GM12864 (cell line): ENCODE measurements at regions not wholly inside any gene's neighbourhood (a gene's known extent, or its start where the extent isn't known, plus 50 kb on each side); places are given as distances from the start of the nearest gene placed in this dataset.

ENCODE experiments used
- DNase-seq: peaks from one replicate; pipeline ENCODE4 v3.0.0-alpha.2; 2011; ENCODE audit warnings: low read depth
- H3K4me3 ChIP-seq: 2 replicates; pipeline ENCODE4 v1.5.1; 2011; ENCODE audit warnings: mild to moderate bottlenecking, low read depth, low read length, control low read depth
- TF ChIP-seq, protein P1 (sequence below): IDR thresholded peaks from 2 replicates; pipeline ENCODE4 v1.5.1; 2011; ENCODE audit warnings: low read depth, mild to moderate bottlenecking, moderate library complexity, low read length, control low read depth, inconsistent platforms; ENCODE audit errors: missing control alignments

DNA sequence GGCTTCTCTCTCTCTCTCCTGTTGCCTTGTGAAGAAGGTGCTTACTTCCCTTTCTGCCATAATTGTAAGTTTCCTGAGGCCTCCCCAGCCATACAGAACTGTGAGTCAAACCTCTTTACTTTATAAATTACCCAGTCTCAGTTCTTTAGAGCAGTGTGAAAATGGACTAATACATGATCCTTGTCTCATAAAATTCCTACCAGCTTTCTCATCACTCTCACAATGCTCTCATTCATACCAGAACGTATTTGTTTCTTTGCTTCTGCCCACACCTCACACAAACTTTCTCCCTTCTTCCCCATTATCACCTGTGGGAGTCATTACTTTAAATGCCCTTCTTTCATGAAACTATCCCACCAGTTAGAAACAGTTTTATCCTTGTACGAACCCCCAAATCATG is 62.7 kb upstream of the ARHGAP42 start:
- TF ChIP-seq, protein P1, sequence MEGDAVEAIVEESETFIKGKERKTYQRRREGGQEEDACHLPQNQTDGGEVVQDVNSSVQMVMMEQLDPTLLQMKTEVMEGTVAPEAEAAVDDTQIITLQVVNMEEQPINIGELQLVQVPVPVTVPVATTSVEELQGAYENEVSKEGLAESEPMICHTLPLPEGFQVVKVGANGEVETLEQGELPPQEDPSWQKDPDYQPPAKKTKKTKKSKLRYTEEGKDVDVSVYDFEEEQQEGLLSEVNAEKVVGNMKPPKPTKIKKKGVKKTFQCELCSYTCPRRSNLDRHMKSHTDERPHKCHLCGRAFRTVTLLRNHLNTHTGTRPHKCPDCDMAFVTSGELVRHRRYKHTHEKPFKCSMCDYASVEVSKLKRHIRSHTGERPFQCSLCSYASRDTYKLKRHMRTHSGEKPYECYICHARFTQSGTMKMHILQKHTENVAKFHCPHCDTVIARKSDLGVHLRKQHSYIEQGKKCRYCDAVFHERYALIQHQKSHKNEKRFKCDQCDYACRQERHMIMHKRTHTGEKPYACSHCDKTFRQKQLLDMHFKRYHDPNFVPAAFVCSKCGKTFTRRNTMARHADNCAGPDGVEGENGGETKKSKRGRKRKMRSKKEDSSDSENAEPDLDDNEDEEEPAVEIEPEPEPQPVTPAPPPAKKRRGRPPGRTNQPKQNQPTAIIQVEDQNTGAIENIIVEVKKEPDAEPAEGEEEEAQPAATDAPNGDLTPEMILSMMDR = no peak
- no peak for DNase-seq
- no peak overlapping the region for H3K4me3 ChIP-seq

DNA sequence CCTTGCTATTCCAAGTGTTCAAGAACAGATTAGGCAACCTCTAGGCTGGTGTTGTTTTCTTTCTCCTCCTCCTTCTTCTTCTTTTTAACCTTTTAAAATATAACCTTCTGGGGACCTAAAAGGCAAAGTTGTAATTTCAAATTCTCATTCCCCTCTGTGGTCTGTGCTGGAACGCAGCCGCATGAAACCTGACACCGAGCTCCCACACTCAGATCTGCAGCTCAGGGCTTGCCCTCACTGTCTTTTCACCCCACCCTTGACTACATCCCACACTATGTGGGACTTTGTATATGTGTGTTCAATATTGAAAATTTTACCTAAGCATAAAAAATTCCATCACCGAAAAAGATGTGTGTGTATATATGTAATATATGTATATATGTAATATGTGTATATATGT is 62.0 kb upstream of the ARHGAP42 start:
- TF ChIP-seq, protein P1 = no peak
- no peak for DNase-seq
- no peak overlapping the region for H3K4me3 ChIP-seq

DNA sequence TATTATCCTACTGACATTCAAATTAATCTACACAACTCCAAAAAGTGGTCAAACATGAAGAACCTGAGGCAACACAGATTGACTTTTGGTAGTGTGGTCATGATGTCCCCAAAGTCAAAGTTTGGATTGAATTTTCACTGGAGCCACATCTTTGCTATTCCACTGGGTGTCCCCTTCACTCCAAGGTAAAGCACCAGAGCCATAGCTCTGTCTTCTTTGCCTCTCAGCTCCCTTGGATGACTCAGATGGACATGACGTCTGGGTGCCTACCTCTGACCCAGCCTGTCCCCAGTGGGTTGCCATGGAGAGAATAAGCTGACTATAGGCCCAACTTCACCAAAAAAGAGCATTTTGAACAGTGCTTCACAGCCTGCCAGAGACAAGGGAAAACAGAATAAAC is 57.4 kb upstream of the ARHGAP42 start:
- no peak for DNase-seq
- TF ChIP-seq, protein P1 = no peak
- no peak overlapping the region for H3K4me3 ChIP-seq

DNA sequence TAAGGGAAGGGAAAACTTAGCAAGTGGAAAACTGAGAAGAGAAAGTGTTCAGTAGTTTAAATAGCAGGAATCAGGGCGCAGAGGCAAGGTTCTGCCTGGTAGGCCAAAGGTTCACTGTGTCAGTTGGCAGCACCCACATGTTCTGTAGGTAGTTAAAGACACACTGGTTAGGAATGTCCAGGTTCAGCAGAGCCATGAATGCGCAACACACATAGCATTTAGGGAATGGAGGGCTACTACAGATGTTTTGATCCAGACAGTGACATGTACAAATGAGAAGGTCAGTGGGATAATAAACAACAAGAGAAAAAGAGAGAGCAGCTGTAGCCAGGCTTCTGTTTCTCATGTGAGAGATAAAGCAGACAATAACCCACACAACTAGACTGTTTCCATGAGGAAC is 56.2 kb upstream of the ARHGAP42 start:
- TF ChIP-seq, protein P1 = no peak
- H3K4me3 ChIP-seq = no peak overlapping the region
- no peak for DNase-seq

DNA sequence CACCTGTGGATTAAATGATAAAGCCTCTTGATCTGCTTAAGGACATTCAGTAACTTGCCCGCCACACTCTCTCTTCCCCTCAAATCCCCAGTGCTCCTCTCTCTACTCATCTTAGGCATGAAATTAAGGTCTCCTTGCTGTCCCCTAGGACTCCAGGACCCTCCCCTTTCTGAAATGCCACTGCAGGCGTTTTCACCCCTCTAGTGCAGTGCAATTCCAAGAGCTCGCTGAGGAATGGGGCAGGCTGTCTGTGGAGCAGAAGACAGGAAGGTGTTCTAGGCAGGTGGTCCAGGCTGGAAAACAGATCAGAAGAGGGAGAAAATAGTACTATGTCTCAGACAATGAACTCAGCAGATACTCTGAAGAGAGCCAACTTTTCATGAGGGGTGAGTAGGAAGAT is 55.8 kb upstream of the ARHGAP42 start:
- no peak for DNase-seq
- H3K4me3 ChIP-seq = no peak overlapping the region
- TF ChIP-seq, protein P1 = no peak

DNA sequence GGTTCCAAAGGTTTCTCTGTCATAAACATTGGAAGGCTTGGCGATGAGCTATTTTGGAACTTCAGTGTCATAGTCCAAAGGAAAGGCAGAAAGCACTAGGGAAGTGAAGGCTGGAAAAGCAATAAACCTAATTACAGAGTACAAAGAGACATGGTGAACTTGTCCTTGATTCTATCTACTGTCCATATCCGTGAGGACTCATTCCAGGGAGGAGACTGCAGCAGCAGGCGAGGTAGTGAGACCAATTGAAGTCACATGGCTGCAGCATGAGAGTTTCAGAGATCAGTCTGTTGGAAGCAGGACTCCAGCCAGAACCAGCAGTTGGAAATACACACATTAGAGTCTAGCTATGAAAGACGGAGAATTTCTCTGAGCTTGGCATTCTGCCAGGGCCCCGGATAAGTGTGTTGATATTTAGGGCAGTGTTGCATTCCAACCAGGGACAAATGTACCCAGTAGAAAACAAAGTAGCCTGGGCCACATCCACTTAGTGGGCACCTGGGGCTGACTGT is 54.1 kb upstream of the ARHGAP42 start:
- no peak overlapping the region for H3K4me3 ChIP-seq
- no peak for DNase-seq
- TF ChIP-seq, protein P1 = no peak

DNA sequence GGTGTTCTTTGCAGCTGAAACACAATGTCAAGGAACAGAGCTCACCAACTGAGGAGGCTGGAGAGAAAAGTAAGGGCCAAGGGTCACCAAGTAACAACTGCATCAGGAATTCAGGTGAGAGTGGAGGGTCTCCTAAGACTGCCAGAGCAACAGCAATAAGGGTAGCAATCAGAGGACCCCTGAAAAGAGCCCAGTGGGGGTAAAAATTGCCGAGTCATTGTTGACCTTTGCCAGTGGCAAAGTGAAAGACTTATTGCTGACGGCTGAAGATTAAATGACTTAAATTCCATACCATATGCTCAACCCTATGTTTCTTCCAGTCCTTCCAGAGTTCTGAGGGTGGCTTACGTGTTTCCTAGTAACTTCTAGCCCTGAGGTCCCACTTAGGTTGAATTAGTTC is 51.9 kb upstream of the ARHGAP42 start:
- DNase-seq = no peak
- H3K4me3 ChIP-seq = no peak overlapping the region
- TF ChIP-seq, protein P1 = no peak
